ENCODE measurements at regions not wholly inside any gene's neighbourhood (a gene's known extent, or its start where the extent isn't known, plus 50 kb on each side); places are given as distances from the start of the nearest gene placed in this dataset.

- no peak for TF ChIP-seq CTCF (conservative IDR thresholded peaks at IDR 0.05)
- WGBS, 2 experiments (ENCODE audit: insufficient coverage in 1 of 2, insufficient read length in 1 of 2) = 91 to 95% methylated on average over 4 to 6 of the region's 6 CpGs
- Mint-ChIP-seq H3K9me3 (peaks cover 9% of the 10 kb centered on the region), H3K27me3 (ENCODE audit: insufficient read depth) (no peaks in the 10 kb centered on the region), H3K4me1 (no peaks in the 10 kb centered on the region), H3K36me3 (ENCODE audit: low read depth) (no peaks in the 10 kb centered on the region), H3K4me3 (no peak overlapping the region), H3K27ac (no peak overlapping the region)
- Histone ChIP-seq H3K27me3 (ENCODE audit: control insufficient read depth, insufficient read depth, low read length, poor library complexity, severe bottlenecking) (no peaks in the 10 kb centered on the region), H3K9ac (ENCODE audit: extremely low read depth, low read length, poor library complexity, severe bottlenecking) (no peak overlapping the region), H3K9me3 (ENCODE audit: control insufficient read depth, low read length) (no peaks in the 10 kb centered on the region), H3K36me3 (ENCODE audit: control insufficient read depth, insufficient read depth, low read length) (no peaks in the 10 kb centered on the region), H3K27ac (ENCODE audit: low read depth, low read length) (no peak overlapping the region), H3K4me1 (ENCODE audit: control insufficient read depth, insufficient read depth, low read length) (no peaks in the 10 kb centered on the region), H3K4me3 (ENCODE audit: low read length) (no peak overlapping the region)
- no peak for DNase-seq
Observed at GRCh38 chr6:88262332-88262731, 96.2 kb upstream of the CNR1 start.

- Mint-ChIP-seq H3K36me3 (ENCODE audit: low read depth) (no peaks in the 10 kb centered on the region), H3K27me3 (ENCODE audit: insufficient read depth) (no peaks in the 10 kb centered on the region), H3K27ac (no peak overlapping the region), H3K4me3 (no peak overlapping the region), H3K9me3 (peaks cover 30% of the 10 kb centered on the region), H3K4me1 (peaks cover 5% of the 10 kb centered on the region)
- Histone ChIP-seq H3K4me3 (ENCODE audit: low read length) (no peak overlapping the region), H3K4me1 (ENCODE audit: control insufficient read depth, insufficient read depth, low read length) (peaks cover 4% of the 10 kb centered on the region), H3K27ac (ENCODE audit: low read depth, low read length) (no peak overlapping the region), H3K9ac (ENCODE audit: extremely low read depth, low read length, poor library complexity, severe bottlenecking) (no peak overlapping the region), H3K36me3 (ENCODE audit: control insufficient read depth, insufficient read depth, low read length) (no peaks in the 10 kb centered on the region), H3K27me3 (ENCODE audit: control insufficient read depth, insufficient read depth, low read length, poor library complexity, severe bottlenecking) (no peaks in the 10 kb centered on the region), H3K9me3 (ENCODE audit: control insufficient read depth, low read length) (peaks cover 3% of the 10 kb centered on the region)
- WGBS, 2 experiments (ENCODE audit: insufficient coverage in 1 of 2, insufficient read length in 1 of 2) = 83 to 93% methylated on average over 4 to 7 of the region's 7 CpGs
- TF ChIP-seq CTCF (conservative IDR thresholded peaks at IDR 0.05) = no peak
- no peak for DNase-seq
Observed at GRCh38 chr6:88251301-88251700, 85.2 kb upstream of the CNR1 start.

GRCh38 chr6:88248709-88249321 lies 82.7 kb upstream of the CNR1 start:
- H3K4me1 ChIP-seq (ENCODE audit: control insufficient read depth, insufficient read depth, low read length) = peaks cover 5% of the 10 kb centered on the region
- peaks cover 5% of the 10 kb centered on the region for H3K4me1 Mint-ChIP-seq
- WGBS, 2 experiments (ENCODE audit: insufficient coverage in 1 of 2, insufficient read length in 1 of 2) = 95 to 100% methylated on average over 1 to 4 of the region's 4 CpGs
- DNase-seq = no peak
- no peaks in the 10 kb centered on the region for H3K36me3 Mint-ChIP-seq (ENCODE audit: low read depth)
- H3K27ac Mint-ChIP-seq = no peak overlapping the region
- no peaks in the 10 kb centered on the region for H3K36me3 ChIP-seq (ENCODE audit: control insufficient read depth, insufficient read depth, low read length)
- H3K27me3 Mint-ChIP-seq (ENCODE audit: insufficient read depth) = no peaks in the 10 kb centered on the region
- H3K4me3 ChIP-seq (ENCODE audit: low read length) = no peak overlapping the region
- no peak overlapping the region for H3K9ac ChIP-seq (ENCODE audit: extremely low read depth, low read length, poor library complexity, severe bottlenecking)
- H3K27ac ChIP-seq (ENCODE audit: low read depth, low read length) = no peak overlapping the region
- H3K4me3 Mint-ChIP-seq = no peak overlapping the region
- H3K9me3 ChIP-seq (ENCODE audit: control insufficient read depth, low read length) = peaks cover 1% of the 10 kb centered on the region
- peaks cover 9% of the 10 kb centered on the region for H3K9me3 Mint-ChIP-seq
- TF ChIP-seq CTCF (conservative IDR thresholded peaks at IDR 0.05) = no peak
- H3K27me3 ChIP-seq (ENCODE audit: control insufficient read depth, insufficient read depth, low read length, poor library complexity, severe bottlenecking) = no peaks in the 10 kb centered on the region

Measured in endodermal cell (in vitro differentiated cells).